SHP77 (cell line): ENCODE measurements at regions not wholly inside any gene's neighbourhood (a gene's known extent, or its start where the extent isn't known, plus 50 kb on each side); places are given as distances from the start of the nearest gene placed in this dataset.
"Not testable (repeated sequence)": the region's sequence is repeated elsewhere in the genome, so short reads cannot be mapped to it uniquely, and the experiment has no call there.

ENCODE experiments used
- DNase-seq, 2 experiments: peaks; one replicate each; lab custom pipeline; 2025; lab: John Stamatoyannopoulos, UW

- DNase-seq, result peak; percentile 29 to 33
These were observed 297.3 kb upstream of the LYZL1 start for GRCh38 chr10:28991333-28992270.

- DNase-seq, result no peak
These were observed 295.8 kb upstream of the LYZL1 start for GRCh38 chr10:28993056-28993455.

- no peak for DNase-seq
These were observed 295.0 kb upstream of the LYZL1 start for GRCh38 chr10:28993861-28994260.

DNA sequence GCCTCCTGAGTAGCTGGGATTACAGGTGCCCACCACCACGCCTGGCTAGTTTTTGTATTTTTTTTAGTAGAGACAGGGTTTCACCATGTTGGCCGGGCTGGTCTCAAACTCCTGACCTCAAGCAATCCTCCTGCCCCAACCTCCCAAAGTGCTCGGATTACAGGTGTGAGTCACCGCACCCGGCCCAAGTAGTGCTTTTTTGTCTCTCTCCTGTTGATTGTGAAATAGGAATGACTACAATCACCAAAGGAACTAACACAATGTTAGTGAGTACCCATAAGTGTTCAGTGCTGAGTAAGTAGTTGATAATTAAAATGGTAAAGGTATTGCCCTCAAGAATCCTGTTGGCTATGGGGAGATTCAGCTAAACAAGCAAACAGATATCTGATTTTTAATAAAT lies 294.1 kb upstream of the LYZL1 start:
- DNase-seq, result not testable (repeated sequence)

- DNase-seq, result no peak
These were observed 293.4 kb upstream of the LYZL1 start for GRCh38 chr10:28995497-28995896.

GRCh38 chr10:28996345-28996744 lies 292.5 kb upstream of the LYZL1 start:
- DNase-seq, result no peak

GRCh38 chr10:28996947-28997551 lies 291.8 kb upstream of the LYZL1 start:
- no peak for DNase-seq

DNA sequence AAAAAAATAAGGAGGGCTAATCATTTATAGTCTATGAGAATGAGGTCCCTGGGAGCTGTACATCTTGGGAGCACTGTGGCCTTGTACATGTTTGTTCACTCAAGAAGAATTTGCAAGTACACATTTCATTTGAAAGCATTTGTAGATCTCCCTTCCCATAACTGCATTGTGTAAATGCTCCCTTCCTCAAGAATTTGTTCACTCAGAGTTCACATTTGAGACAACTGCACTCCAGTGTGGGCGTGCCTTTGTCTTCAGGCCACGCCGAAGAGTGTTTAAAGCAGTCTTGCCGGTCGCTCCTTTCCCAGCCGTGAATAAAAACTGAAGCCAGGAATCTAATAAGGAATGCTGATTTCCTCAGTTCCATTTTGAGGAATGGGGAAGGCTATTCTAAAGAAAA lies 291.1 kb upstream of the LYZL1 start:
- DNase-seq, result no peak

DNA sequence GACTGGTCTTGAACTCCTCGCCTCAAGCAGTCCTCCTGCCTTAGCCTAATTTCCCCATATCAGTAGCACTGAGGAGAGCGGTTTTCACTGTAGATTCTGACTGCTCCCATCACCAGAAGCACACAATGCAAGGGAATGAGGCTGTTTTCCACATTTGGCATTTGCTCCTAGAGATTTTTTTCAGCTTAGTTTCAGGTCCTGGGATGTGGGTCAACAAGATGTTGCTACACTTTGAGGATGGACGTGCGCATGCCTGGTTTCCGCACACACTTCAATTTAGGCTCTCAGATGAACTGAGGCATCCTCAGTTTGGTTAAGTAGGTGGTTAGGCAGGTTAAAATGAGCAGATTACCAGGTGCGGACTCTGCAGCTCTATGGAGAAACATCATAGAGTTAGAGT lies 287.1 kb upstream of the LYZL1 start:
- DNase-seq, result no peak

GRCh38 chr10:29003014-29003413 lies 285.9 kb upstream of the LYZL1 start:
- not testable (repeated sequence) for DNase-seq

- DNase-seq, result no peak
These were observed 282.9 kb upstream of the LYZL1 start for GRCh38 chr10:29005988-29006387.

DNA sequence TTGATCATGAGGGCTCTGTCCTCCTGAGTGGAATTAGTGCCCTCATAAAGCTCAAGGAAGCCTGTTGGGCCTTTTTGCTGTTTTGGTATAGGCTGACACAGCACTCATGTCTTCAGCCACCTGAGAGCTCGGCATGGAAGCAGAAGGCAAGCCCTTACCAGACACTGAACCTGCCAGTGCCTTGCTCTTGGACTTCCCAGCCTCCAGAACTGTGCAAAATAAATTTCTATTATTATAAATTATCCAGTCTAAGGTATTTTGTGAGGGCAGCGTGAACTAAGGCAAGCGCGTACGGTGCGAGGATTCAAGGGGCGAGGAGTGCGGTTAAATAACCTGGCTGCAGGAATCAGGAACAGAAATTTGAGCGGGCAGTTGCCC lies 281.5 kb upstream of the LYZL1 start:
- no peak for DNase-seq

GRCh38 chr10:29007748-29008610 lies 280.9 kb upstream of the LYZL1 start:
- no peak for DNase-seq

DNA sequence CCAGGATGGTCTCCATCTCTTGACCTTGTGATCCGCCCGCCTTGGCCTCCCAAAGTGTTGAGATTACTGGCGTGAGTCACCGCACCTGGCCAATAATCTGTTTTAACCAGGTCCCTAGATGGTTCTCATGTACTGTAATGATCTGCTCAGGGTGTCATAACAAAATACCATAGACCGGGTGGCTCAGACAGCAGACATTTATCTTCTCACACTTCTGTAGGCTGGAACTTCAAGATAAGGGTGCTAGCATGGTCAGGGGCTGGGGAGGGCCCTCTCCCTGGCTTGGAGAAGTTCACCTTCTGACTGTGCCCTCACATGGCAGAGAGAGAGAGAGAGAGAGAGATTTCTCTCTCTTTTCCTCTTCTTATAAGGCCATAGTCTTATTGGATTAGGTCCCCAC lies 279.4 kb upstream of the LYZL1 start:
- DNase-seq, result no peak

- no peak for DNase-seq
These were observed 277.4 kb upstream of the LYZL1 start for GRCh38 chr10:29011516-29011915.

- no peak for DNase-seq
These were observed 275.8 kb upstream of the LYZL1 start for GRCh38 chr10:29012926-29013554.

GRCh38 chr10:29021591-29021990 lies 267.3 kb upstream of the LYZL1 start:
- no peak for DNase-seq

GRCh38 chr10:29022513-29022912 lies 266.4 kb upstream of the LYZL1 start:
- peak; percentile 13 to 22 for DNase-seq

DNA sequence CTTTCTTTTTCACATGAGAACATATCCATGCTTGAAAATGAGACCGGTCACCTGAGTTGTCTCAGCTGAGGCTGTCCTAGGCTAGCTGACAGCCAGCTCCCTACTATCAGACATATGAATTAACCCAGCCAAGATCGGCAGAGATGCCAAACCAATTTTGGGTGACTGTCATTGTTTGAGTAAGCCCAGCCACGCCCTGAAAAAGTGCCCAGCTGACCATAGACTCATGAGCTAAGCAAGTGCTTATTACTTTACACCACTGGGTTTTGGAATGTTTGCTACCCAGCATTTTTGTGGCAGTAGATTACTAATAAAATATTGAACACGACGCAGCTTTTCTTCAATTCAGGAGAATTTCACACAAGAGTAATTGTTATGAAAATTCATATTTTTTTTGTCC lies 265.2 kb upstream of the LYZL1 start:
- DNase-seq, result no peak

- DNase-seq, result no peak
These were observed 262.6 kb upstream of the LYZL1 start for GRCh38 chr10:29026065-29026797.

DNA sequence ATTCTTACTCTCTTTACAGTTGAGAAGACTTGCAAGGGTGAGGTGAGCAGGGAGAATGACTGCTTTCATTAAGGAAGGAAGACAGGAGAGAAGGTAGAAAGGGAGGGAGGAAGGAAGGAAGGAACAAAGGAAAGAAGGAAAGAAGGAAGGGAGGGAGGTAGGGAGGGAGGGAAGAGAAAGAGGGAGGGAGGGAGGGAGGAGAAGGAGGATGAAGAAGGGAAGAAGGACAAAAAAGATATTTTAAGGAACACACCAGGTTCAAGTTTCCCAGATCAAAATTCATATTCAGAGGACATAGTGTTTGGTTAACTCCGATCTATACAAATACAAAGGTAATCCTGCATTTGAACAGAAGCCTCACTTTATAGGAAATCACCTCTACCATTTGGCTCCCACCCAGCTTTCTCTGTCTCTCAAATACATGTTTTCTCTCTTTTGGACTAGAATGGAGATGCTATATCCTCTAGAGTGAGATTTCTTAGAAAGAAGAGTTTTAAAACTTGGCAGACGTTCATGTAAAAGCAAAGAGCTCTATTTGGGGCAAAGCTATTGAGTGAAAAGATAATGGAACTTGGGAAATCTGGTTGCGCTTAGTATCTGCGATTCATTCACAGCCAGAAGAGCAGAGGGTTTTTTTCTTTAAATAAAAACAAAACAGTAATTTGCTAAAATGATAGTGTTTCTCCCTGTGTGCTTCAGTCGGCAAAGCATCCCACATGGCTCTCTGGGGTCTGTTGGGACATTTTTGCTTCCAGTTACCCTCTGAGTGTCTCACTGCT lies 261.9 kb upstream of the LYZL1 start:
- no peak for DNase-seq
